Thyroid gland (tissue), 4 donors: ENCODE measurements at regions not wholly inside any gene's neighbourhood (a gene's known extent, or its start where the extent isn't known, plus 50 kb on each side); places are given as distances from the start of the nearest gene placed in this dataset.

Experiments
- POLR2A ChIP-seq, 2 donors: fragments of 450-650 bp; IDR thresholded peaks; one replicate each; pipeline ENCODE4 v1.6.1; 2017; ENCODE audit warnings: antibody characterized with exemption in 2 of 2, mild to moderate bottlenecking in 2 of 2, moderate library complexity in 1 of 2
- TF ChIP-seq, protein P1 (sequence below), 6 experiments: fragments of 200-600 bp in 3 of 6; fragments of 450-650 bp in 3 of 6; sonication (generic) in 3 of 6; IDR thresholded peaks; one replicate each; pipeline ENCODE4 v1.5.1; 2016 to 2019; ENCODE audit warnings: antibody characterized with exemption in 6 of 6, mild to moderate bottlenecking in 2 of 6, inconsistent platforms in 1 of 6, moderate library complexity in 1 of 6

GRCh38 chr10:33109788-33110469 is 151.9 kb upstream of the ITGB1 start:
- TF ChIP-seq POLR2A (IDR thresholded peaks at IDR 0.05), result no peak
- TF ChIP-seq, protein P1, sequence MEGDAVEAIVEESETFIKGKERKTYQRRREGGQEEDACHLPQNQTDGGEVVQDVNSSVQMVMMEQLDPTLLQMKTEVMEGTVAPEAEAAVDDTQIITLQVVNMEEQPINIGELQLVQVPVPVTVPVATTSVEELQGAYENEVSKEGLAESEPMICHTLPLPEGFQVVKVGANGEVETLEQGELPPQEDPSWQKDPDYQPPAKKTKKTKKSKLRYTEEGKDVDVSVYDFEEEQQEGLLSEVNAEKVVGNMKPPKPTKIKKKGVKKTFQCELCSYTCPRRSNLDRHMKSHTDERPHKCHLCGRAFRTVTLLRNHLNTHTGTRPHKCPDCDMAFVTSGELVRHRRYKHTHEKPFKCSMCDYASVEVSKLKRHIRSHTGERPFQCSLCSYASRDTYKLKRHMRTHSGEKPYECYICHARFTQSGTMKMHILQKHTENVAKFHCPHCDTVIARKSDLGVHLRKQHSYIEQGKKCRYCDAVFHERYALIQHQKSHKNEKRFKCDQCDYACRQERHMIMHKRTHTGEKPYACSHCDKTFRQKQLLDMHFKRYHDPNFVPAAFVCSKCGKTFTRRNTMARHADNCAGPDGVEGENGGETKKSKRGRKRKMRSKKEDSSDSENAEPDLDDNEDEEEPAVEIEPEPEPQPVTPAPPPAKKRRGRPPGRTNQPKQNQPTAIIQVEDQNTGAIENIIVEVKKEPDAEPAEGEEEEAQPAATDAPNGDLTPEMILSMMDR (IDR thresholded peaks at IDR 0.05), result no peak
